ENCODE measurements at regions not wholly inside any gene's neighbourhood (a gene's known extent, or its start where the extent isn't known, plus 50 kb on each side); places are given as distances from the start of the nearest gene placed in this dataset.
A peak's percentile ranks its signal among the peaks of the same experiment; 100 is the strongest.

- TF ChIP-seq, protein P1, sequence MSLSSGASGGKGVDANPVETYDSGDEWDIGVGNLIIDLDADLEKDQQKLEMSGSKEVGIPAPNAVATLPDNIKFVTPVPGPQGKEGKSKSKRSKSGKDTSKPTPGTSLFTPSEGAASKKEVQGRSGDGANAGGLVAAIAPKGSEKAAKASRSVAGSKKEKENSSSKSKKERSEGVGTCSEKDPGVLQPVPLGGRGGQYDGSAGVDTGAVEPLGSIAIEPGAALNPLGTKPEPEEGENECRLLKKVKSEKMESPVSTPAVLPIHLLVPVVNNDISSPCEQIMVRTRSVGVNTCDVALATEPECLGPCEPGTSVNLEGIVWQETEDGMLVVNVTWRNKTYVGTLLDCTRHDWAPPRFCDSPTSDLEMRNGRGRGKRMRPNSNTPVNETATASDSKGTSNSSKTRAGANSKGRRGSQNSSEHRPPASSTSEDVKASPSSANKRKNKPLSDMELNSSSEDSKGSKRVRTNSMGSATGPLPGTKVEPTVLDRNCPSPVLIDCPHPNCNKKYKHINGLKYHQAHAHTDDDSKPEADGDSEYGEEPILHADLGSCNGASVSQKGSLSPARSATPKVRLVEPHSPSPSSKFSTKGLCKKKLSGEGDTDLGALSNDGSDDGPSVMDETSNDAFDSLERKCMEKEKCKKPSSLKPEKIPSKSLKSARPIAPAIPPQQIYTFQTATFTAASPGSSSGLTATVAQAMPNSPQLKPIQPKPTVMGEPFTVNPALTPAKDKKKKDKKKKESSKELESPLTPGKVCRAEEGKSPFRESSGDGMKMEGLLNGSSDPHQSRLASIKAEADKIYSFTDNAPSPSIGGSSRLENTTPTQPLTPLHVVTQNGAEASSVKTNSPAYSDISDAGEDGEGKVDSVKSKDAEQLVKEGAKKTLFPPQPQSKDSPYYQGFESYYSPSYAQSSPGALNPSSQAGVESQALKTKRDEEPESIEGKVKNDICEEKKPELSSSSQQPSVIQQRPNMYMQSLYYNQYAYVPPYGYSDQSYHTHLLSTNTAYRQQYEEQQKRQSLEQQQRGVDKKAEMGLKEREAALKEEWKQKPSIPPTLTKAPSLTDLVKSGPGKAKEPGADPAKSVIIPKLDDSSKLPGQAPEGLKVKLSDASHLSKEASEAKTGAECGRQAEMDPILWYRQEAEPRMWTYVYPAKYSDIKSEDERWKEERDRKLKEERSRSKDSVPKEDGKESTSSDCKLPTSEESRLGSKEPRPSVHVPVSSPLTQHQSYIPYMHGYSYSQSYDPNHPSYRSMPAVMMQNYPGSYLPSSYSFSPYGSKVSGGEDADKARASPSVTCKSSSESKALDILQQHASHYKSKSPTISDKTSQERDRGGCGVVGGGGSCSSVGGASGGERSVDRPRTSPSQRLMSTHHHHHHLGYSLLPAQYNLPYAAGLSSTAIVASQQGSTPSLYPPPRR (CRISPR knock-in tag; IDR thresholded peaks at IDR 0.05; ENCODE audit: borderline replicate concordance) = peak; percentile 63; the same call in 1 of the 2 replicates
- TF ChIP-seq, protein P2, sequence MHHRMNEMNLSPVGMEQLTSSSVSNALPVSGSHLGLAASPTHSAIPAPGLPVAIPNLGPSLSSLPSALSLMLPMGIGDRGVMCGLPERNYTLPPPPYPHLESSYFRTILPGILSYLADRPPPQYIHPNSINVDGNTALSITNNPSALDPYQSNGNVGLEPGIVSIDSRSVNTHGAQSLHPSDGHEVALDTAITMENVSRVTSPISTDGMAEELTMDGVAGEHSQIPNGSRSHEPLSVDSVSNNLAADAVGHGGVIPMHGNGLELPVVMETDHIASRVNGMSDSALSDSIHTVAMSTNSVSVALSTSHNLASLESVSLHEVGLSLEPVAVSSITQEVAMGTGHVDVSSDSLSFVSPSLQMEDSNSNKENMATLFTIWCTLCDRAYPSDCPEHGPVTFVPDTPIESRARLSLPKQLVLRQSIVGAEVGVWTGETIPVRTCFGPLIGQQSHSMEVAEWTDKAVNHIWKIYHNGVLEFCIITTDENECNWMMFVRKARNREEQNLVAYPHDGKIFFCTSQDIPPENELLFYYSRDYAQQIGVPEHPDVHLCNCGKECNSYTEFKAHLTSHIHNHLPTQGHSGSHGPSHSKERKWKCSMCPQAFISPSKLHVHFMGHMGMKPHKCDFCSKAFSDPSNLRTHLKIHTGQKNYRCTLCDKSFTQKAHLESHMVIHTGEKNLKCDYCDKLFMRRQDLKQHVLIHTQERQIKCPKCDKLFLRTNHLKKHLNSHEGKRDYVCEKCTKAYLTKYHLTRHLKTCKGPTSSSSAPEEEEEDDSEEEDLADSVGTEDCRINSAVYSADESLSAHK (CRISPR knock-in tag; IDR thresholded peaks at IDR 0.05; ENCODE audit: borderline replicate concordance) = no peak
- TF ChIP-seq HNRNPK (IDR thresholded peaks at IDR 0.05; ENCODE audit: low read depth, low read length, poor library complexity, severe bottlenecking) = no peak
- TF ChIP-seq, protein P3, sequence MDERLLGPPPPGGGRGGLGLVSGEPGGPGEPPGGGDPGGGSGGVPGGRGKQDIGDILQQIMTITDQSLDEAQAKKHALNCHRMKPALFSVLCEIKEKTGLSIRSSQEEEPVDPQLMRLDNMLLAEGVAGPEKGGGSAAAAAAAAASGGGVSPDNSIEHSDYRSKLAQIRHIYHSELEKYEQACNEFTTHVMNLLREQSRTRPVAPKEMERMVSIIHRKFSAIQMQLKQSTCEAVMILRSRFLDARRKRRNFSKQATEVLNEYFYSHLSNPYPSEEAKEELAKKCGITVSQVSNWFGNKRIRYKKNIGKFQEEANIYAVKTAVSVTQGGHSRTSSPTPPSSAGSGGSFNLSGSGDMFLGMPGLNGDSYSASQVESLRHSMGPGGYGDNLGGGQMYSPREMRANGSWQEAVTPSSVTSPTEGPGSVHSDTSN (CRISPR knock-in tag; IDR thresholded peaks at IDR 0.05) = no peak
- no peak for TF ChIP-seq HOXA5 (CRISPR knock-in tag; IDR thresholded peaks at IDR 0.05)
- peak; percentile 56; the same call in 1 of the 2 replicates for TF ChIP-seq ZNF430 (CRISPR knock-in tag; IDR thresholded peaks at IDR 0.05)
- peak; percentile 69 for TF ChIP-seq MED8 (CRISPR knock-in tag; IDR thresholded peaks at IDR 0.05; ENCODE audit: insufficient replicate concordance)
- TF ChIP-seq SMAD1 (CRISPR knock-in tag; IDR thresholded peaks at IDR 0.05; ENCODE audit: borderline replicate concordance, low read depth) = no peak
- TF ChIP-seq HNRNPL (IDR thresholded peaks at IDR 0.05; ENCODE audit: low read depth, low read length) = 0 out of 2 replicates have a peak, but pooled peaks have one; percentile 18
- no peak for TF ChIP-seq TCF7L2 (IDR thresholded peaks at IDR 0.05; ENCODE audit: low read depth, low read length)
- peak; percentile 72; the same call in 1 of the 2 replicates for TF ChIP-seq IRF2 (CRISPR knock-in tag; IDR thresholded peaks at IDR 0.05)
- TF ChIP-seq ELF3 (CRISPR knock-in tag; IDR thresholded peaks at IDR 0.05) = no peak
- TF ChIP-seq NFYB (CRISPR knock-in tag; IDR thresholded peaks at IDR 0.05) = no peak
- no peak for TF ChIP-seq ADNP (CRISPR knock-in tag; IDR thresholded peaks at IDR 0.05)
- no peak for TF ChIP-seq TARDBP (CRISPR knock-in tag; IDR thresholded peaks at IDR 0.05)
- no peak for TF ChIP-seq JUNB (CRISPR knock-in tag; IDR thresholded peaks at IDR 0.05; ENCODE audit: borderline replicate concordance)
- no peak for TF ChIP-seq ZNF136 (CRISPR knock-in tag; IDR thresholded peaks at IDR 0.05; ENCODE audit: low read depth)
- TF ChIP-seq, protein P4, sequence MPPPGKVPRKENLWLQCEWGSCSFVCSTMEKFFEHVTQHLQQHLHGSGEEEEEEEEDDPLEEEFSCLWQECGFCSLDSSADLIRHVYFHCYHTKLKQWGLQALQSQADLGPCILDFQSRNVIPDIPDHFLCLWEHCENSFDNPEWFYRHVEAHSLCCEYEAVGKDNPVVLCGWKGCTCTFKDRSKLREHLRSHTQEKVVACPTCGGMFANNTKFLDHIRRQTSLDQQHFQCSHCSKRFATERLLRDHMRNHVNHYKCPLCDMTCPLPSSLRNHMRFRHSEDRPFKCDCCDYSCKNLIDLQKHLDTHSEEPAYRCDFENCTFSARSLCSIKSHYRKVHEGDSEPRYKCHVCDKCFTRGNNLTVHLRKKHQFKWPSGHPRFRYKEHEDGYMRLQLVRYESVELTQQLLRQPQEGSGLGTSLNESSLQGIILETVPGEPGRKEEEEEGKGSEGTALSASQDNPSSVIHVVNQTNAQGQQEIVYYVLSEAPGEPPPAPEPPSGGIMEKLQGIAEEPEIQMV (CRISPR knock-in tag; IDR thresholded peaks at IDR 0.05; ENCODE audit: low read depth) = 0 out of 2 replicates have a peak, but pooled peaks have one; percentile 76
- TF ChIP-seq RARA (CRISPR knock-in tag; IDR thresholded peaks at IDR 0.05) = no peak; the same call in 1 of the 2 replicates
- no peak; the same call in 1 of the 2 replicates for TF ChIP-seq ZNF552 (CRISPR knock-in tag; IDR thresholded peaks at IDR 0.05; ENCODE audit: borderline replicate concordance)
These were observed 158.7 kb upstream of the IRF2BP2 start (continued) for GRCh38 chr1:234768569-234769283.
